ENCODE measurements at regions not wholly inside any gene's neighbourhood (a gene's known extent, or its start where the extent isn't known, plus 50 kb on each side); places are given as distances from the start of the nearest gene placed in this dataset.

GRCh38 chr16:54673313-54673712 lies 257.4 kb upstream of the IRX5 start:
- Histone ChIP-seq H3K4me3 (no peak overlapping the region), H3K4me1 (no peaks in the 10 kb centered on the region), H3K27ac (no peak overlapping the region), H3K9me3 (no peaks in the 10 kb centered on the region), H3K27me3 (no peaks in the 10 kb centered on the region), H3K36me3 (no peaks in the 10 kb centered on the region)
- no peak for DNase-seq
- intact Hi-C loops (cut with DNase I; ENCODE audit: low total_unique reads): no loop called here
- TF ChIP-seq POLR2A (IDR thresholded peaks at IDR 0.05) (no peak), CTCF (IDR thresholded peaks at IDR 0.05) (no peak)

GRCh38 chr16:54672500-54672899 lies 258.2 kb upstream of the IRX5 start:
- Histone ChIP-seq H3K9me3 (no peaks in the 10 kb centered on the region), H3K27ac (no peak overlapping the region), H3K36me3 (no peaks in the 10 kb centered on the region), H3K4me3 (no peak overlapping the region), H3K4me1 (no peaks in the 10 kb centered on the region), H3K27me3 (no peaks in the 10 kb centered on the region)
- TF ChIP-seq POLR2A (IDR thresholded peaks at IDR 0.05) (no peak), CTCF (IDR thresholded peaks at IDR 0.05) (no peak)
- intact Hi-C loops (cut with DNase I; ENCODE audit: low total_unique reads): no loop called here
- no peak for DNase-seq

- TF ChIP-seq CTCF (IDR thresholded peaks at IDR 0.05) (no peak), POLR2A (IDR thresholded peaks at IDR 0.05) (no peak)
- Histone ChIP-seq H3K9me3 (no peaks in the 10 kb centered on the region), H3K4me3 (no peak overlapping the region), H3K4me1 (peaks cover 0 to 4% of the 10 kb centered on the region in 2 donors), H3K27me3 (no peaks in the 10 kb centered on the region), H3K27ac (no peak overlapping the region), H3K36me3 (no peaks in the 10 kb centered on the region)
- no peak for DNase-seq
- intact Hi-C loops (cut with DNase I; ENCODE audit: low total_unique reads): no loop called here
Measured at GRCh38 chr16:54657709-54658102, 273.0 kb upstream of the IRX5 start.

- Histone ChIP-seq H3K9me3 (no peaks in the 10 kb centered on the region), H3K4me3 (no peak overlapping the region), H3K36me3 (no peaks in the 10 kb centered on the region), H3K4me1 (peaks cover 0 to 4% of the 10 kb centered on the region in 2 donors), H3K27ac (no peak overlapping the region), H3K27me3 (no peaks in the 10 kb centered on the region)
- no peak for TF ChIP-seq POLR2A (IDR thresholded peaks at IDR 0.05)
- no peak for TF ChIP-seq CTCF (IDR thresholded peaks at IDR 0.05)
- DNase-seq: no peak
- intact Hi-C loops (cut with DNase I; ENCODE audit: low total_unique reads): no loop called here
Measured at GRCh38 chr16:54657058-54657708, 273.5 kb upstream of the IRX5 start.

- no peak for TF ChIP-seq CTCF (IDR thresholded peaks at IDR 0.05)
- TF ChIP-seq POLR2A (IDR thresholded peaks at IDR 0.05): no peak
- peaks cover 0 to 4% of the 10 kb centered on the region in 2 donors for H3K4me1 ChIP-seq
- H3K4me3 ChIP-seq: peak overlapping the region; percentile 9 to 15
- no peaks in the 10 kb centered on the region for H3K9me3 ChIP-seq
- no peaks in the 10 kb centered on the region for H3K36me3 ChIP-seq
- H3K27me3 ChIP-seq: no peaks in the 10 kb centered on the region
- DNase-seq: peak; percentile 40
- H3K27ac ChIP-seq: peak overlapping the region; percentile 40 to 52
- intact Hi-C loops (cut with DNase I; ENCODE audit: low total_unique reads): no loop called here
Measured at GRCh38 chr16:54655121-54655590, 275.5 kb upstream of the IRX5 start.
